ENCODE measurements at regions not wholly inside any gene's neighbourhood (a gene's known extent, or its start where the extent isn't known, plus 50 kb on each side); places are given as distances from the start of the nearest gene placed in this dataset.

DNA sequence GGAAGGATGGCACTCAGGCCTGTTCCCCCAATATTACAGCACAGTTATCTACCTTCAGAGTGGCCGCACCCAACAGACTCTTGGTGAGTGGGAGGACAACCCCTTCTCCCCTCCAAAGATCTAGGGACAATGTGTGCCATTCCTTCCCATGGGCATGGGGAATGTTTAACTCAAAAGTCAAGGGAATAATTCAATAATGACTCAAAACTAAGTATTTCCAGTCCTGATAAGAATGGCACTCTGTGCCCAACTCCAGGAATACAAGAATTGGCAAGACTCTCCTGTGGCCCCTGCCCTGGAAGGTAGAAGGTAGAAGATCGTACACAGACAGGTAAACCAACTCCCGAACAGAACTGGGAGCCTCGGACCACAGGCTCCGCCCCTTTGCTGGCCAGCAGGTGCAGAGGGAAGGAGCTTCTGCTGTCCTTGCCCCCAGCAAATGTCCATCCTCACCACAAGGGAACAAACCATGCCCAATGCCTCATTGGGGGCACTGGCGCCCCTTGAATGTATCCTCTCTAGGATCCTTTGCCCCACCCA lies 514.0 kb downstream of the NPHP4 start:
- Mint-ChIP-seq H3K4me1 (peaks cover 30% of the 10 kb centered on the region), H3K9me3 (no peaks in the 10 kb centered on the region), H3K27ac (no peak overlapping the region), H3K4me3 (no peak overlapping the region), H3K27me3 (ENCODE audit: insufficient read depth, low read depth, poor library complexity) (peaks cover 8% of the 10 kb centered on the region), H3K36me3 (ENCODE audit: low read depth) (no peaks in the 10 kb centered on the region)
- H3K4me1 ChIP-seq (ENCODE audit: insufficient read depth) = no peaks in the 10 kb centered on the region
- H3F3A ChIP-seq (replicated peaks; ENCODE audit: low read depth) = no peaks in the 10 kb centered on the region
- no peaks in the 10 kb centered on the region for H3K27me3 ChIP-seq (ENCODE audit: insufficient read depth)
- no peaks in the 10 kb centered on the region for H4K20me1 ChIP-seq (replicated peaks; ENCODE audit: insufficient read depth)
- no peaks in the 10 kb centered on the region for H3K36me3 ChIP-seq (ENCODE audit: insufficient read depth)
- no peak for ATAC-seq
- H3K9me2 ChIP-seq (ENCODE audit: insufficient read depth) = no peaks in the 10 kb centered on the region
- TF ChIP-seq ETS1 (IDR thresholded peaks at IDR 0.05) (no peak), POLR2AphosphoS5 (IDR thresholded peaks at IDR 0.05; ENCODE audit: low read depth) (no peak), JUNB (IDR thresholded peaks at IDR 0.05; ENCODE audit: unreplicated experiment) (no peak), ZNF114 (CRISPR knock-in tag; IDR thresholded peaks at IDR 0.05) (no peak), CREB1 (CRISPR knock-in tag; IDR thresholded peaks at IDR 0.05; ENCODE audit: low read depth) (no peak), ZNF331 (CRISPR knock-in tag; IDR thresholded peaks at IDR 0.05; ENCODE audit: low read depth) (no peak), ZNF462 (CRISPR knock-in tag; IDR thresholded peaks at IDR 0.05) (no peak), EZH2phosphoT487 (IDR thresholded peaks at IDR 0.05; ENCODE audit: unreplicated experiment) (no peak), STAT1 (IDR thresholded peaks at IDR 0.05; ENCODE audit: unreplicated experiment) (no peak), CTCF (conservative IDR thresholded peaks at IDR 0.05; ENCODE audit: low read depth in 2 of 2) (no peak)
- TF ChIP-seq, protein P1, sequence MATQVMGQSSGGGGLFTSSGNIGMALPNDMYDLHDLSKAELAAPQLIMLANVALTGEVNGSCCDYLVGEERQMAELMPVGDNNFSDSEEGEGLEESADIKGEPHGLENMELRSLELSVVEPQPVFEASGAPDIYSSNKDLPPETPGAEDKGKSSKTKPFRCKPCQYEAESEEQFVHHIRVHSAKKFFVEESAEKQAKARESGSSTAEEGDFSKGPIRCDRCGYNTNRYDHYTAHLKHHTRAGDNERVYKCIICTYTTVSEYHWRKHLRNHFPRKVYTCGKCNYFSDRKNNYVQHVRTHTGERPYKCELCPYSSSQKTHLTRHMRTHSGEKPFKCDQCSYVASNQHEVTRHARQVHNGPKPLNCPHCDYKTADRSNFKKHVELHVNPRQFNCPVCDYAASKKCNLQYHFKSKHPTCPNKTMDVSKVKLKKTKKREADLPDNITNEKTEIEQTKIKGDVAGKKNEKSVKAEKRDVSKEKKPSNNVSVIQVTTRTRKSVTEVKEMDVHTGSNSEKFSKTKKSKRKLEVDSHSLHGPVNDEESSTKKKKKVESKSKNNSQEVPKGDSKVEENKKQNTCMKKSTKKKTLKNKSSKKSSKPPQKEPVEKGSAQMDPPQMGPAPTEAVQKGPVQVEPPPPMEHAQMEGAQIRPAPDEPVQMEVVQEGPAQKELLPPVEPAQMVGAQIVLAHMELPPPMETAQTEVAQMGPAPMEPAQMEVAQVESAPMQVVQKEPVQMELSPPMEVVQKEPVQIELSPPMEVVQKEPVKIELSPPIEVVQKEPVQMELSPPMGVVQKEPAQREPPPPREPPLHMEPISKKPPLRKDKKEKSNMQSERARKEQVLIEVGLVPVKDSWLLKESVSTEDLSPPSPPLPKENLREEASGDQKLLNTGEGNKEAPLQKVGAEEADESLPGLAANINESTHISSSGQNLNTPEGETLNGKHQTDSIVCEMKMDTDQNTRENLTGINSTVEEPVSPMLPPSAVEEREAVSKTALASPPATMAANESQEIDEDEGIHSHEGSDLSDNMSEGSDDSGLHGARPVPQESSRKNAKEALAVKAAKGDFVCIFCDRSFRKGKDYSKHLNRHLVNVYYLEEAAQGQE (IDR thresholded peaks at IDR 0.05; ENCODE audit: unreplicated experiment) = no peak
- no peak overlapping the region for H3K4me2 ChIP-seq
- H2AFZ ChIP-seq = no peak overlapping the region
- no peak overlapping the region for H3K27ac ChIP-seq (ENCODE audit: low read depth)
- no peak overlapping the region for H3K4me3 ChIP-seq
- H3K79me2 ChIP-seq (replicated peaks; ENCODE audit: insufficient read depth) = no peaks in the 10 kb centered on the region
- no peak for DNase-seq (ENCODE audit: low spot score)
